ENCODE measurements at regions not wholly inside any gene's neighbourhood (a gene's known extent, or its start where the extent isn't known, plus 50 kb on each side); places are given as distances from the start of the nearest gene placed in this dataset.

- DNase-seq: no peak
These were observed 103.1 kb downstream of the TOMM20 start for GRCh38 chr1:235025422-235025984.

DNA sequence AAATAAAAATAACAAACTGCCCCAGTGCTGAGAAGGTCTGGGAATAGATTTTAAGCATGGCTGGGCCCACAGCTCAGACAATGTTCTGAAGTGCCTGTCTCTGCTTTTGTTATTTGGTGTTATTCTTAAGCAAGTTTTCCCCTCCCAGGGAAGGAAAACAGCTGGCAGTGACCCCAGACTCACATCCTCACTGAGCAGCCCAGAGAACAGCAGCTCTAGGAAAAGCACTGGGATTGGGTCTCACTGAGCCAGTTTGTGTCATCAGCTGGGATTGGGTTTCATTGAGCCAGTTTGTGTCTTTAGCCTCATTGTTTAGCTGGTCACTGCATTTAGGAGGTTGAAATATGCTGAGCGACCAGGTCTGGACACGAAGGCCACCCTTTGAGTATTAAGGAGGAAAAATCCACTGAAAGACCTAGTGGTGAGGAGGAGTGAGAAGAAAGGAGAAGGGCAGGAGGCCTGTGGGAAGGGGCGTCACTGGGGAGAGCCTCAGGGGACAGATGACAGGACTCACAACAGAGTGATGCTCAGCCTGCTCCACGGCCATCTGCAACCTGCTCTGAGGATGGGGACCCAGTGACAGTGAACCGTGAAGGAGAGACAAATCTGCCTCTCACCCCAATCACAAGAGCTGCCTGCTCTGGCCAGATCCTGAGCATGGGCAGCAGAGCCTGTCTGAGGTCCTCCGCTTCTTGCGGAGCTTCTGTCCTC, 103.8 kb downstream of the TOMM20 start:
- no peak for DNase-seq

DNA sequence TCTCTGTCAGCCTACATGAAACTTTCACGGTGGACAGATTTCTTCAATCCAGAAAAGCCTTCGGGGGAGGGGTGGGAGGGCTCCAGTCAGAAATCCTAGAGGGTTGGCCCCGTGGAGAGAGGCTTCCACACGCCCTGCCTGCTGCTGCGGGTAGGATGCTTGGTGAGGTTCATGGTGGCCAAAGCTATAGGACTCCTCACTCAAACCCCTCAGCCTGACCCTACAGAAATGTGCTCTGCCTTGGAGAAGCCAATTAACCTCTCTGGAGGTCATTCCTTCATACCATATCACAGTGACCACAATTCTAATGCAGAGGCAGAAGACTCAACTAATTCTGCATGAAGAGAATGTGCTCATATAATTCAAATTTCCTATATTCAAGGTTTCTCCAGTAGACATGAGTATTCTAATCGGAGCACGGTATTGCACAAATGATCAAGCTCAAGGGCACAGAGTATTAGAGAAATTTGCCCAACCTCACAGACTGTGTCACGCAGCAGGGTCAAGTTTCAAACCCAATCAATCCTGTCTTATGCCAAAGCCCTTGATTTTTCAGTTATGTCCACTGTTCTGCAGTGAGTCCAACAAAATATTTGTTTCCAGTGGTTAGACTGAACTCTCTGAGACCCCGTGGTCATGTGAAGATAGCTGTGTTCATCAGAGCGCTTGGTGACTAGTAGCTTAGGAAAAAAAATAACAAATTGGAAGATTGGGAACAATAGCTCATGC, 104.8 kb downstream of the TOMM20 start:
- no peak for DNase-seq

DNA sequence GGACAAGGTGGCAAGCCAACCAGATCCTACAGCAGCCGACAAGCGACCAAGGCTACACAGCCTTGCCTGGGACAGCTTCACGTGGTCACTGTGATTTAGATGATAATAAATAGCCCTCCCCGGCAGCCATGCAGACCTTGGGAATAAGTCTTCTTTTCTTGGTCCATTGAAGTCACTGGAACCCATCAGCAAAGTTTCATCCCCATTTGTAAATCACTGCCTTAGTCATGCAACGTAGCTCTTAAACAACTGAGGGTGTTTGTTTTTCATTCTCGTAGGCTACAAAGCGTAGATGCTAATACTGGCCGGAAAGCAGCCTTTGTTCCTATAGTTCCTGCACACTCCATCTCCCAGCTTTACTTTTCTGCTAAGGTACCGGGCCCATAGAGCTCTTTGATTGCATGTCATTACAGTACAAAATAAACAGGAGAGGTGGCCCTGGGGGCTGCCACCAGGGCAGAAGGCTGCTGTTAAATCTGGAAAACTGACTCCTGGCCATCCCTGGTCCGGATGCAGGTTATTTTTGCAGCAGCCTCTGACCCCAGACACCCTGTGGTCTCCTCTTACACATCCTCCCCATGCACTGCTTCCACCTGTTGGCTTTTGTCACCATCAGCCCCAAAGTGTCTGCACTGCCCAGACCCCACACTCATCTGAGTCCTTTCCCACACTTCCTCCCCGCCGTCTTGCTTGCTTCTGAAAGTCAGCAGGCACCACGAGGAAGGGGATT, 105.5 kb downstream of the TOMM20 start:
- DNase-seq: no peak

DNA sequence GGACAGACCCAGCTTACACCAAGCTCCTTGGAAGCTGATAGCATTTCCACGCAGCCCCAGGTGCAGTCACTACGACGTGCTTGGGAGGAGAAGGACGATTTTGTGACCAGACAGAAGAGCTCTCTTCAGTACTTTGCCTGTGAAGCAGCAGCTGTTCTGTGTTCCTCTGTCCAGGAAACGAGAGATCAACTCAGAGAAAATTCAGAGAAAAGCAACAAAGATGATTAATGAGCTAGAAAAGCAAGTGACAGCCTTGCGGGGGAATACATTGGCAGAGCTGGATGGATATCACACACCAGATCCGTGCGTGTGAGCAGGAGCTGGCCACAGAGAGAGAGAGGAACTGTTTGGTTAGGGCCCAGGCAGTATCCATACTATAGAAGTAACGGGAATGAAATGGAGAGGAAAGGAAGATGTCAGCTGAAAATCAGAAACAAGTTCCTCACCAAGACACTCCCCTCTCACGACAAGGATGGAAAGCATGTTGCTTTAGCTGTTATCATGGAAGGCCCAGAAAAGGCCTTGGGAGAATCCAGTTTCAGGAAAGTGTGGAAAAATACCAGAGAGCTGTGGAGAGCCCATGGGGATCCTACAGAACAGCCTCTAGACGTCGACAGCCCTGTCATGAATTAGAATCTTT, 106.2 kb downstream of the TOMM20 start:
- no peak for DNase-seq

DNA sequence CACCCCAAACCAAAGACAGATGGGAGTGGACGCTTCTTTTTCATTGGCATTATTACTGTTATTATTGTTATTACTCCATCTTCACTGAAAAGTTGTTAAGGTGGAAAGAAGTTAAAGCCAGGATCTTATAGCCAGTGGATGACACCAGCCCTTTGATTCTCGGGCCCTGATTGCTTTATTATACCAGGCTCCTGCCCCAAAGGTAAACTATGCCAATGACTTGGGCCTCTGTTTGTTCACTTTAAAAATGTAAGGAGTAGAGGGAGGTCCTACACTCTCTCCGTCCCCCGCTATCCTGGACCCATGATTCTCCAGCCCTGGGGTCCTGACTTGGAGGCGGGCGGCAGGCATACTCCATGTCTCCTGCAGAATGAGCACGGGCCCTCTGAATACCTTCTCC, 106.8 kb downstream of the TOMM20 start:
- no peak for DNase-seq

- no peak for DNase-seq
These were observed 107.3 kb downstream of the TOMM20 start for GRCh38 chr1:235021321-235021720.

GRCh38 chr1:235019961-235020360, 108.7 kb downstream of the TOMM20 start:
- DNase-seq: no peak

DNA sequence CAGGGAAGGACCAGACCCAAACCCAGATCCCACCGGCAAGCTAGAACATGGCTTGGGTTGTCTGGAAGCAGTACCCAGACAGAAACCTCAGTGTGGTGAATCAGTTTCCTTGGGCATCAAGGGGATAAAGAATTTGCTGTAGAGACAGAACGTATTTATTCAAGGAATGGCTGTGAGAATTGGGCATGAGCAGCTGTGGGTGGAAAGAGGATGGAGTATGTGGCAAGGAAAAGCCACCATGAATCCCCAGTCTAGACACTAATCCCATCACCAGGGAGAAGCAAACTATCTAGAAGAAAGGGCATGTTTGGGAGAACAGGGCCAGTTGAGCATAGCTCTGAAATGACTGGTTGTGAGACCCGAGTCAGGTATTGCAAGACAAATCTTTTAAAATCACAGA, 109.2 kb downstream of the TOMM20 start:
- no peak for DNase-seq

DNA sequence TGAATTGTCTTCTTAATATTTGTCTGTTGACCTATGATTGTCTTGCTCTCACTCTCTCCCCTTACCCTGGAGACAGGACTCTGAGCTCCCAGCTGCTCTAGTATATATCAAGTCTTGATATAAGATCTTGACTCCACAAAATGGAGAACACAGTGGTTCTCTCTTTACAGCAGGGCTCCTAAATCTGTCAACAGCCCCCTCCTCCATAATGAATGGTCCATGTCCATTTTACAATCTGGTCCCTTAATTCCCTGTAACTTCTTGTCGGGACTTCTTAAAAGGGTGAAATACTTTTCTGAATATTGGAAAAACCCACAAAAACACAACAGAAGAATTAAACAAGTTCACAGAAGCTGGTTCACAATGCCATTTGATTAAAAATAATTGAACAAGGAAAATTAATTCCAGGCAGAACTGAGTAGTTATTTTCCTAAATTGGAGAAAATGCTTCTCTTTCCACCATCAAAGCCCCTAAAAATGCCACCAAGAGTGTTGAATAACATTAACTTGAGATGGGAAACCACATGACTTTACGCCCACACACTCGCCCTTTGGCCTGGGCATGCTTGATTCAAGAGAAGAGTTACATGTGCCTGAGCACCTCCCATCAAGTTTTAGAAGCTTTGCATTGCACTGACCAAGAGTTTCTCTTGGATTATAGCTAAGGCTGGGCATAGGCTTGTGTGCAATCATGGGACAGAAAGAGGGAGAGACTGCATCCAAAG, 109.8 kb downstream of the TOMM20 start:
- DNase-seq: no peak

GRCh38 chr1:235018161-235018560, 110.5 kb downstream of the TOMM20 start:
- no peak for DNase-seq

DNA sequence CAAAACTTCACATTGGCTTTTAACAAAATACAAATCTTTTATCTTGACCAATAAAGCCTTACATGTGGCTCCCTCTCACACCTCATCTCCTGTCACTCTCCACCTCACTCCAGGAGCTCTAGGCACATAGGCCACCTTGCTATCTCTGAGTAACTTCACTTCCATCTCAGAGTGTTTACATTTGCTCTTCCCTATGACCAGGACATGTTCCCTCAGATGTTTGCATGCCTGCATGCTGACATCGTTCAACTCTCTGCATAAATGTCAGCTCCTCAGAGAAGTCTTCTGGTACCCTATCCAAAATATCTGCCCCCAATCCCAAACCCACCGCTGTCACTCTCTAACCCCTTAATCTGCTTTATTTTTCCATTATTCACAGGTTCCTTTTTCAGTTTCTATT, 110.9 kb downstream of the TOMM20 start:
- DNase-seq: no peak

- DNase-seq: no peak
These were observed 111.4 kb downstream of the TOMM20 start for GRCh38 chr1:235017191-235017590.

- no peak for DNase-seq
These were observed 113.2 kb downstream of the TOMM20 start for GRCh38 chr1:235015291-235015985.

DNA sequence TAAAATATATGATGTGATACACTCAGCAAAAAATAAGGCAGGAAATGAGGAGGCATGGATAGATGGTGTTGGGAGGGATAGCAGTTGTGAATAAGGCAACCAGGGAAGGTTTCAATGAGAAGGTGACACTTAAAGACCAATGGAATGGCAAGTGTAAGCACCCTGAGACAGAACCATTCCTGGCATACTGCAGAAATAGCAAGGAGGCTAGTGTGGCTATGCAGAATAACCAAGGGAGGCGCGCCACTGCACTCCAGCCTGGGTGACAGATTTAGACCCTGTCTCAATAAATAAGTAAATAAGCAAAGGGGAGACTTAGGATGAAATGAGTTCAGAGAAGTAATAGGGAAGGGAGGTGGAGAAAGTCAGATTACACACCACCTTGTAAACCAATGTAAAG, 113.9 kb downstream of the TOMM20 start:
- DNase-seq: no peak

- no peak for DNase-seq
These were observed 115.1 kb downstream of the TOMM20 start for GRCh38 chr1:235013512-235013911.

DNA sequence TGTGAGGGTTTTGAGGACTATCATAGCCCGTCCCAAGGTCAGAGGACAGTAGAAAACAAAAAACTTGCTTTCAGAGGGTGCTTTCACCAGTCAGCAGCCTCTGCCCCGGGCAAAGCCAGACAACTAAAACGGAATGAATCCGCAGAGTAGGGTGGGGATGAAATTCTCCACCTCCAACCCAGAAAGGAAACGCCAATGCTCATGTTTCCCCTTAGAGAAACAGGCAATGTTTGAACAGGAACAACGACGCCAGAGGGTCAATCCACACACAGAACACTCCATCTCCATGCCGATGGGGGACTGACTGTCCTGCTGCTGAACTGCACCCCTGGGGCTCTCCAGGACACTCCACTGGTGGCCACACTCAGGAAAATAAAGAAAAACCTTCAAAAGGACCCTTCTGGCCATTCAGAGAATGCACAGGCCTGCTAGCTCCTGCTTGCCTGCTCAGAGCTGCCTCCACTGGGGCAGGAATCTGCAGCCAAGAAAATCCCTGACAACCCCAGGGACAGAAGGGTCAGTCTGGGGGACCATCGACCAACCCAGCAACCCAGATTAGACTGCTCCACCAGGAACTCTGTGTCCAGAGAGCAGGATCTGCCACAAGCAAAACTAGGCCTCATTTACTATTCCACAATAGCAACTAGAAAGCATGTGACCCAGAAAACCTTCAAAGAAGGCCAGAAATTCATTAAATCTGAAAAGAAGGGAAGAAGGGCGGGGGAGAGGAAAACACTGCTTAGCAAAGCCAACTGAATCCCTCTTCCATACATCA, 116.0 kb downstream of the TOMM20 start:
- no peak for DNase-seq

DNA sequence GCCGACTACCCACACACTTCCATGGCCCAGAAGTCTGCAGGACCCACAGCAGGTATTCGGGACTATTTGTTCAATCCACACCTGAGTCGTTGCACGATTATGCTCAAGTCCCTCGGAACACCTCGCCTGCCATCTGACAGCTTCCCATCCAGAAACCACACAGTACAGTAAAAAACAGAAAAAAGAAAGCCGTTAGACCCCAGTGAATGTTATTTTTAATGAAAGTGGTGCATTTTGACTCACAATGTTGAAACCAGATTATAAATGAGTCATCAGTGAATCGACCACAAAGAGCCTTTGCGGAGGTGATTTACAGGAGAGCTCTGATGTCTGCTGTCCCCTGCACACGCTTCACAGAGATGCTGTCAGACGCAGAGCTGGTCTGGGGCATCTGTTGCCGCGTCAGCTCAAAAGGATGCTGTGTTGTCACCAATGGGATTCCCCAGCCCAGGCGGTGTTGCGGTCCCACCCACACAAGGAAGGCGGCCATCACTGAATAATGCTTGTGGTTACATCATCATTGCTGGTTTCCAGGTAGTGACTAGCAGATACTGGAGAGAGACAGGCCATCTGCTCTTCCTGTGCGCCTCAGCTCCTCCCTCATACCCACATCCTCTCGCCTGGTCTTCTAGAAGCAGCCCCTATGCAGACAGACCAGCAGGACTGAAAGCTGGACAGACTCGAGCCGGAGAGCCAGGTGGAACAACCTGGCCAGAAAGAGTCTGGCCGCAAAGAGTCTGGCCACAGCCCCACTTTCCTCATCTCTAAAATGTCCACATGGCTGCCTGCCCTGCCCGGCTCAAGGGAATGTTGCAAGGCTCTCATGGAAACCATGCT, 116.8 kb downstream of the TOMM20 start:
- peak; percentile 77 for DNase-seq

GRCh38 chr1:235011064-235011598, 117.5 kb downstream of the TOMM20 start:
- DNase-seq: no peak
